GM13977 (cell line): ENCODE measurements at regions not wholly inside any gene's neighbourhood (a gene's known extent, or its start where the extent isn't known, plus 50 kb on each side); places are given as distances from the start of the nearest gene placed in this dataset.

Source experiments
- DNase-seq: peaks from one replicate; pipeline ENCODE4 v3.0.0; 2012; ENCODE audit warnings: low spot score
- in situ Hi-C: fragments of 300-500 bp; cut with MboI; formaldehyde crosslinking; loops from one replicate; pipeline ENCODE4 v1.12.0; 2022; ENCODE audit warnings: low sequenced_read_pairs, low pct_unique_long_range_greater_than_20kb, mixed read lengths, inconsistent platforms; ENCODE audit not compliant: unreplicated experiment
- TF ChIP-seq, protein P1 (sequence below): IDR thresholded peaks from 2 replicates; pipeline ENCODE4 v1.5.1; 2012; ENCODE audit warnings: mild to moderate bottlenecking, control low read depth; ENCODE audit not compliant: insufficient read depth; ENCODE audit errors: extremely low read depth, missing control alignments

DNA sequence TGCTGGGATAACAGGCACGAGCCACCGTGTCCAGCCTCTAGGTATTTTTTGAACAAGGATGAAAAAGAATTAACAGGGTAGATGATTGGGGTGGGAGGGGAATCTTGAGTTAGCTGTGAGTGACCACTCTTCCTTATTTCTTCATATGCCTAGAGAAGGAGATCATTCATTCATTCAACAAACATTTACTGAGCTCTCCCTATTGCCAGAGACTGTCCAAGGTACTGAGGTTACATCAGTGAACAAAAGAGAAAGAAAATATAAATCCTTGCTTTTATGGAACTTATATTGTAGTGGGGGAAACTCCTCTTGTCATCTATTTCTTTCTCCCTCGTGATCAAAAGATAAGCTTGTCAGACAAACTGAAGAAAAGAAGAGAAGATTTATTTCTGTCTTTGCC lies 62.9 kb downstream of the S1PR1 start:
- TF ChIP-seq, protein P1, sequence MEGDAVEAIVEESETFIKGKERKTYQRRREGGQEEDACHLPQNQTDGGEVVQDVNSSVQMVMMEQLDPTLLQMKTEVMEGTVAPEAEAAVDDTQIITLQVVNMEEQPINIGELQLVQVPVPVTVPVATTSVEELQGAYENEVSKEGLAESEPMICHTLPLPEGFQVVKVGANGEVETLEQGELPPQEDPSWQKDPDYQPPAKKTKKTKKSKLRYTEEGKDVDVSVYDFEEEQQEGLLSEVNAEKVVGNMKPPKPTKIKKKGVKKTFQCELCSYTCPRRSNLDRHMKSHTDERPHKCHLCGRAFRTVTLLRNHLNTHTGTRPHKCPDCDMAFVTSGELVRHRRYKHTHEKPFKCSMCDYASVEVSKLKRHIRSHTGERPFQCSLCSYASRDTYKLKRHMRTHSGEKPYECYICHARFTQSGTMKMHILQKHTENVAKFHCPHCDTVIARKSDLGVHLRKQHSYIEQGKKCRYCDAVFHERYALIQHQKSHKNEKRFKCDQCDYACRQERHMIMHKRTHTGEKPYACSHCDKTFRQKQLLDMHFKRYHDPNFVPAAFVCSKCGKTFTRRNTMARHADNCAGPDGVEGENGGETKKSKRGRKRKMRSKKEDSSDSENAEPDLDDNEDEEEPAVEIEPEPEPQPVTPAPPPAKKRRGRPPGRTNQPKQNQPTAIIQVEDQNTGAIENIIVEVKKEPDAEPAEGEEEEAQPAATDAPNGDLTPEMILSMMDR, result no peak
- in situ Hi-C loops, result no loop called here
- no peak for DNase-seq

DNA sequence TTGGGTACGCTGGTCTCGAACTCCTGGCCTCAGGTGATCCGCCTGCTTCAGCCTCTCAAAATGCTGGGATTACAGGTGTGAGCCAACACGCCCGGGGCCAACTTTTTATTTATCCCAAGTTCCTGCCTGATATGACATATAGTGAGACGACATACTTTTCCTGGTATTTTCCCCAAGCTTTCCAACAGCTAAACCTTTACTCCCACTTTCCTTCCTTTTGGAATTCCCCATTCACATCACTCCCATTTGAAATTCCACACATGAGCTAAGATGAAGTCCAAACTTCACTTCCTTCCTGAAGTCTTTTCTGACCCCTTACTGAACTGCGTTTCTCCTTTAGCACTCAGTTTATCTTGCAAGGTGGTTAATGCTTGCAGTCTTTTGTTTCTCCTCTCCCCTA lies 64.1 kb downstream of the S1PR1 start:
- TF ChIP-seq, protein P1, result no peak
- in situ Hi-C loops, result no loop called here
- DNase-seq, result no peak

DNA sequence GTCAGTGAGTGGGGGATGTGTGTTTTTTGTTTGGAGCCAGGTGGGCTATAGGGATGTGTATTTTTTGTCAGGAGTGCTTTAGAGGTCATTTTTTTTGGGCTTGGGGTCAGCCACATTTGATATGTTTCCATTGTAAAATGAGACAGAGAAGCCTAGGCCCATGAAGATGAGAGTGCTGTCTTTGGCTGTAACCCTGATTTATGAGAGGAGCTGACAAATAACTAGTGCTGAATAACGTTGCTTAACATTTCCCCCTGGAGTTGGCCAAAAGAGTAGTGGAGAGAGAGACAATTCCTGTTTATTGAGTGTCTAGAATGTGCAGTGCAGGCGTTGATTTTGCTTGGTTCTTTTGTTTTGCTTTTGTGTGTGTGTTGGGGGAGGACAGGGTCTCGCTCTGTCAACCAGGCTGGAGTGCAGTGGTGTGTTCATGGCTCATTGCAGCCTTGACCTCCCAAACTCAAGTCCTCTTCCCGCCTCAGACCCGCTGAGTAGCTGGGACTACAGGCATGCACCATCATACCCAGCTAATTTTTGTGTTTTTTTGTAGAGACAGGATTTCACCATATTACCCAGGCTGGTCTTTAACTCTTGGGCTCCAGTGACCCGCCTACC lies 64.7 kb downstream of the S1PR1 start:
- TF ChIP-seq, protein P1, result no peak
- in situ Hi-C loops, result no loop called here
- no peak for DNase-seq

DNA sequence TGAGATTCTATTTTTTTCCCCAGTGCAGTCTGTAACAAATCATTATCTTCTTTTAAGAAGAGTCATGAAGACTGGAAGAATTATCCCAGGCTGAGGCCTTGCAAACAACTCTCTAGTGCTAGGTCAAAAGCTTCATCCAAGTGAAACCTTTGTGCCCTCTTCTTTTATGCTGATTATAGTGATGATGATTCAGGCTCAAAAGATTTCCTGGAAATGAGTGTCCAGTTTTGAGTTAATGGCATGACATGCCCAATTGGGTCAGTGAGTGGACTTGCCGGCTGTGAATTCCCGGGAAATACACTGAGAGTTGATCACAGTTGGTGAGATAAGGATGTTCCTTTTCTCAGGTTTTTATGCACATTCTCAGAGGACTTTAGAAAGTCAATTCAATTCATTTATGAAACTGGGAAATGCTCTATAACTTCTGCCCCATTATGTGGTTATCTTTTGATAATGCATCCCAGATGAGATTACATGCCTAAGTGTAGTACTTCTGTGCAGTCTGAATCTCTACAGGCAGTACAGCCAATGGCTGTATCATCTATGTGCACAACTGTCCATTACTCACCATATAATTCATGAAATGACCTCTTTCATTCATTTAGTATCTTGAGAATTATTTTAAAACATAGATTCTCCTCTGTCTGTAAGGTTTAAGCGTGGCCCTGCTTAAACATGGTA lies 66.2 kb downstream of the S1PR1 start:
- TF ChIP-seq, protein P1, result no peak
- no peak for DNase-seq
- in situ Hi-C loops, result no loop called here

DNA sequence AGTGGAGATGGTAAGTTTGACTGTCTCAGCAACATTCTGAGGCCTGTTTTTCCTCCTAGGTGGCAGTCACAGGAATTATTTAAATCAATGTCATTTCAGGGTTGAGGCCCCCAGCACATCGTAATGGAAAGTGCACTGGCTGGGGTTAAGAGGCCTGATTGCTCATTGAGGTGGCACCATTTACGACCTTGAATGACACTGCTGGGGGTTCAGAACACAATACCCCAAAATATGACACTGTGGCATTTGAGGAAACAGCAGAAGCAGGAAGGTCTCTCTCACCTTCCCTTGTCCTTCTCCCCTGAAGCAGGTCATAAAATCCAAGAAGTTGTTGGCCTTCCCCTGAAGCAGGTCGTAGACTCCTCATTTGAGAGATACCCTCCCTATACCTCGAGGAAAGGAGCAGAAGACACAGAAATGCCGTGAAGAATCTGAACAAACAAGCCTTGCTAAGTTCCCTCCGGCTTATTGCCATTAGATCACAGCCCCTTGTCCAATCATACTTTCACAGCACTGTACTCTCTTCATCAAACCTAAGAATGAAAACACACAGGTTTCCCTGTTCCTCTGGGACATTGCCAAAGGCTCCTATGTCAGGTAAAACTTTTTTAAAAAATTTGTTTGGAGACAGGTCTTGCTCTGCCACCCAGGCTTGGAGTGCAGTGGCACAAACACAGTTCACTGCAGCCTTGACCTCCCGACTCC lies 71.3 kb downstream of the S1PR1 start:
- in situ Hi-C loops, result no loop called here

DNA sequence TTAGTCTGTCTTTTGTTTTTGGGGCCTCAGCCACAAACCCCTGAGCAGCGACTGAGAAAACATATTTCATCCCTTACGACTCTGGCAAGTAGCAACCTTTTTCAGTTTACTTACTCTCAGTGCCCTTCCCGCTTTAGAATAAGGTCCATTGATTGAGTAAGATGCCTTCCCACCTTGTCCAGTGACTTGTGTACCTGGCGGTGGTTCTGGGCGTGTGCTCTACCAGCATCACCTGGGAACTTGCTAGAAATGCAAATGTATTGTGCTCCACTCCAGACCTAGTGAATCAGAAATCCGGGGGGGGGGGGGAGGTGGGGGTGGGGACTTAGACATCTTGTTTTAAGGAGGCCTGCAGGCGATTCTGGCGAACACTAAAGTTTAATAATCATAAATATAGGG lies 72.1 kb downstream of the S1PR1 start:
- no peak for DNase-seq
- in situ Hi-C loops, result no loop called here
- TF ChIP-seq, protein P1, result no peak

More for the DNA sequence above, 71.3 kb downstream of the S1PR1 start:
- TF ChIP-seq, protein P1, result no peak
- DNase-seq, result no peak
